Loucy (cell line): ENCODE measurements at regions not wholly inside any gene's neighbourhood (a gene's known extent, or its start where the extent isn't known, plus 50 kb on each side); places are given as distances from the start of the nearest gene placed in this dataset.

Experiments
- H2AFZ ChIP-seq: fragments of 200-600 bp; sonication (generic); 2 replicates; pipeline ENCODE4 v1.6.0; 2016; ENCODE audit warnings: antibody characterized with exemption, mild to moderate bottlenecking, low read length, moderate library complexity
- H3F3A ChIP-seq: fragments of 200-600 bp; 2 replicates; pipeline ENCODE4 v1.6.0; 2016; ENCODE audit warnings: antibody characterized with exemption, low read depth, mild to moderate bottlenecking
- H3K27me3 ChIP-seq: fragments of 200-600 bp; sonication (generic); 2 replicates; pipeline ENCODE4 v1.6.1; 2014; ENCODE audit warnings: low read length, mild to moderate bottlenecking; ENCODE audit not compliant: insufficient read depth, poor library complexity, severe bottlenecking
- H3K36me3 ChIP-seq: fragments of 200-600 bp; sonication (generic); 2 replicates; pipeline ENCODE4 v1.6.1; 2016; ENCODE audit warnings: low read length; ENCODE audit not compliant: insufficient read depth
- H3K4me1 ChIP-seq: fragments of 200-600 bp; sonication (generic); 2 replicates; pipeline ENCODE4 v1.5.1; 2014; ENCODE audit warnings: low read length, mild to moderate bottlenecking; ENCODE audit not compliant: insufficient read depth, poor library complexity, severe bottlenecking
- H3K4me2 ChIP-seq: fragments of 200-600 bp; sonication (generic); 2 replicates; pipeline ENCODE4 v1.6.0; 2014; ENCODE audit warnings: antibody characterized with exemption, low read length, low read depth, mild to moderate bottlenecking; ENCODE audit not compliant: poor library complexity, severe bottlenecking
- H3K4me3 ChIP-seq: fragments of 200-600 bp; sonication (generic); 2 replicates; pipeline ENCODE4 v1.5.1; 2014; ENCODE audit warnings: low read length, mild to moderate bottlenecking, mixed read lengths; ENCODE audit not compliant: poor library complexity, severe bottlenecking
- H3K79me2 ChIP-seq: fragments of 200-600 bp; sonication (generic); 2 replicates; pipeline ENCODE4 v1.6.1; 2014; ENCODE audit warnings: low read length; ENCODE audit not compliant: insufficient read depth
- H3K9ac ChIP-seq: fragments of 200-600 bp; sonication (generic); 2 replicates; pipeline ENCODE4 v1.6.0; 2014; ENCODE audit warnings: mild to moderate bottlenecking, low read depth, low read length, moderate library complexity; ENCODE audit not compliant: poor library complexity, severe bottlenecking
- H3K9me2 ChIP-seq: fragments of 200-600 bp; sonication (generic); replicated peaks from 2 replicates; pipeline ENCODE4 v1.6.1; 2016; ENCODE audit warnings: low read depth, low read length, mixed read lengths
- H3K9me3 ChIP-seq: fragments of 200-600 bp; sonication (generic); 2 replicates; pipeline ENCODE4 v1.6.1; 2014; ENCODE audit warnings: mild to moderate bottlenecking, antibody characterized with exemption, low read length, low read depth; ENCODE audit not compliant: insufficient read depth
- H4K20me1 ChIP-seq: fragments of 200-600 bp; sonication (generic); 2 replicates; pipeline ENCODE4 v1.6.0; 2014; ENCODE audit warnings: antibody characterized with exemption, low read length, mild to moderate bottlenecking; ENCODE audit not compliant: insufficient read depth, poor library complexity, severe bottlenecking
- CTCF ChIP-seq: fragments of 200-600 bp; sonication (generic); conservative IDR thresholded peaks from 2 replicates; pipeline ENCODE4 v1.5.1; 2014; ENCODE audit warnings: mild to moderate bottlenecking, antibody characterized with exemption, low read length
- EZH2phosphoT487 ChIP-seq: fragments of 200-600 bp; IDR thresholded peaks from 2 replicates; pipeline ENCODE4 v1.6.1; 2018; ENCODE audit warnings: antibody characterized with exemption, mild to moderate bottlenecking, moderate library complexity, borderline replicate concordance

GRCh38 chr20:4613184-4613583 is 73.1 kb upstream of the PRNP start:
- H3K9me3 ChIP-seq = no peaks in the 10 kb centered on the region
- no peaks in the 10 kb centered on the region for H3K36me3 ChIP-seq
- no peaks in the 10 kb centered on the region for H3K4me1 ChIP-seq
- H3K27me3 ChIP-seq = no peaks in the 10 kb centered on the region
- H3F3A ChIP-seq = no peaks in the 10 kb centered on the region
- TF ChIP-seq CTCF (no peak), EZH2phosphoT487 (no peak)
- H3K79me2 ChIP-seq = no peaks in the 10 kb centered on the region
- H3K9ac ChIP-seq = no peak overlapping the region
- H2AFZ ChIP-seq = no peak overlapping the region
- H3K4me3 ChIP-seq = no peak overlapping the region
- no peak overlapping the region for H3K4me2 ChIP-seq
- no peaks in the 10 kb centered on the region for H4K20me1 ChIP-seq
- H3K9me2 ChIP-seq = no peaks in the 10 kb centered on the region

GRCh38 chr20:4610871-4611270 is 75.4 kb upstream of the PRNP start:
- no peak for TF ChIP-seq EZH2phosphoT487
- TF ChIP-seq CTCF = no peak
- no peaks in the 10 kb centered on the region for H3K9me2 ChIP-seq
- no peak overlapping the region for H3K9ac ChIP-seq
- no peaks in the 10 kb centered on the region for H3K27me3 ChIP-seq
- no peak overlapping the region for H3K4me2 ChIP-seq
- no peaks in the 10 kb centered on the region for H3K36me3 ChIP-seq
- H3K4me1 ChIP-seq = no peaks in the 10 kb centered on the region
- H3K79me2 ChIP-seq = no peaks in the 10 kb centered on the region
- no peak overlapping the region for H2AFZ ChIP-seq
- no peaks in the 10 kb centered on the region for H4K20me1 ChIP-seq
- no peaks in the 10 kb centered on the region for H3F3A ChIP-seq
- H3K4me3 ChIP-seq = no peak overlapping the region
- H3K9me3 ChIP-seq = no peaks in the 10 kb centered on the region

- TF ChIP-seq EZH2phosphoT487 (no peak), CTCF (no peak)
These were observed 76.7 kb upstream of the PRNP start for GRCh38 chr20:4609511-4609910.

More at GRCh38 chr20:4609511-4609910, 76.7 kb upstream of the PRNP start:
- Histone ChIP-seq H3K9me3 (no peaks in the 10 kb centered on the region), H3K9me2 (no peaks in the 10 kb centered on the region), H3K4me1 (no peaks in the 10 kb centered on the region), H3K79me2 (no peaks in the 10 kb centered on the region), H3K4me2 (no peak overlapping the region), H4K20me1 (no peaks in the 10 kb centered on the region), H3K9ac (no peak overlapping the region), H2AFZ (no peak overlapping the region), H3K4me3 (no peak overlapping the region), H3K27me3 (no peaks in the 10 kb centered on the region), H3K36me3 (no peaks in the 10 kb centered on the region), H3F3A (no peaks in the 10 kb centered on the region)
